ENCODE measurements at regions not wholly inside any gene's neighbourhood (a gene's known extent, or its start where the extent isn't known, plus 50 kb on each side); places are given as distances from the start of the nearest gene placed in this dataset.

DNA sequence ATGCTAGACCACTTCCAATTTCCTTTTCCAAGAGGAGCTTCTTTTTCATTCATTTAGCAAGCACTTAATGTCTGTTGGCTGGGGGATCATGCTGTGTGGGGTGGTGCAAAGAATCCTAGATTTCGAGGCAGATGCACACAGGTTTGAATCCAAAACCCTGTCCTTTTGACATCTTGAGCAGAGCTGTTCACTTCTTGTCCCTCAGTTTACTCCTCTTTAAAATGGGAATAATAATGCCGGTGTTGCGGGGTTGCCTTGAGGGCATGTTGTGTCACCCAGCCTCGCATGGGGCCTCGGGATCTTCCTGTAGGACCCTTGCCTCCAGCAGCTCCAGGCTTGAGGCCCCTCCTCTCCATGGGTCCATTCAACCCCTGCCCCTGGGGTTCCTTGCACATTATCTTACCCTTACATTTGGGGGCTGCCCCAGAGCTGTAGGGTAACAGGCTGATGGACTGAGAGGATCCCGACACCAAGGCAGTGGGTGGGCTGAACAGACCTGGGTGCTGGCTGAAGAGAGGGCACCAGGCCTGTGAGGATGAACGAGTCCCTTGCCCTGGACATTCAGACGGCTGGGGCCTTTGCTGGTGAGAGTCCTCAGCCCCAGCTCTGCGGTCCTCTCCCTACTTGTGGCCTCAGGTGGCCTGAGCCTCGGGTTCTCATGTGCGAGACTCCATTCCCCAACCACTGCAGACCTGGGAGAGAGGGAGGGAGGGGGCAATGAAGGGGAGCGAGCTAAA lies 145.8 kb downstream of the BARX1 start:
- BruUV-seq (replicated peaks), result no TSS peak
- ChIA-PET POLR2A (ENCODE audit: low non-redundant PET) (no interaction called here), CTCF (no interaction called here)
- H3K36me3 ChIP-seq (ENCODE audit: insufficient read depth, low read length, poor library complexity, severe bottlenecking), result no peaks in the 10 kb centered on the region
- H3K27ac ChIP-seq (ENCODE audit: low read depth, low read length, poor library complexity, severe bottlenecking), result no peak overlapping the region
- no peaks in the 10 kb centered on the region for H3K9me3 ChIP-seq (ENCODE audit: low read depth, low read length, poor library complexity, severe bottlenecking)
- intact Hi-C loops (cut with micrococcal nuclease; ENCODE audit: unreplicated experiment), result no loop called here
- H3K4me1 ChIP-seq (ENCODE audit: insufficient read depth, low read length, poor library complexity, severe bottlenecking), result no peaks in the 10 kb centered on the region
- TF ChIP-seq, protein P1, sequence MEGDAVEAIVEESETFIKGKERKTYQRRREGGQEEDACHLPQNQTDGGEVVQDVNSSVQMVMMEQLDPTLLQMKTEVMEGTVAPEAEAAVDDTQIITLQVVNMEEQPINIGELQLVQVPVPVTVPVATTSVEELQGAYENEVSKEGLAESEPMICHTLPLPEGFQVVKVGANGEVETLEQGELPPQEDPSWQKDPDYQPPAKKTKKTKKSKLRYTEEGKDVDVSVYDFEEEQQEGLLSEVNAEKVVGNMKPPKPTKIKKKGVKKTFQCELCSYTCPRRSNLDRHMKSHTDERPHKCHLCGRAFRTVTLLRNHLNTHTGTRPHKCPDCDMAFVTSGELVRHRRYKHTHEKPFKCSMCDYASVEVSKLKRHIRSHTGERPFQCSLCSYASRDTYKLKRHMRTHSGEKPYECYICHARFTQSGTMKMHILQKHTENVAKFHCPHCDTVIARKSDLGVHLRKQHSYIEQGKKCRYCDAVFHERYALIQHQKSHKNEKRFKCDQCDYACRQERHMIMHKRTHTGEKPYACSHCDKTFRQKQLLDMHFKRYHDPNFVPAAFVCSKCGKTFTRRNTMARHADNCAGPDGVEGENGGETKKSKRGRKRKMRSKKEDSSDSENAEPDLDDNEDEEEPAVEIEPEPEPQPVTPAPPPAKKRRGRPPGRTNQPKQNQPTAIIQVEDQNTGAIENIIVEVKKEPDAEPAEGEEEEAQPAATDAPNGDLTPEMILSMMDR (conservative IDR thresholded peaks at IDR 0.05; ENCODE audit: low read depth, low read length), result no peak
- no peak for TF ChIP-seq EZH2 (IDR thresholded peaks at IDR 0.05; ENCODE audit: borderline replicate concordance, low read depth, low read length, poor library complexity, severe bottlenecking)
- H3K27me3 ChIP-seq (replicated peaks; ENCODE audit: insufficient read depth, low read depth, low read length, poor library complexity), result no peaks in the 10 kb centered on the region
- no peak for DNase-seq (ENCODE audit: low spot score)
- H3K4me3 ChIP-seq (ENCODE audit: low read depth, low read length, poor library complexity, severe bottlenecking), result no peak overlapping the region

DNA sequence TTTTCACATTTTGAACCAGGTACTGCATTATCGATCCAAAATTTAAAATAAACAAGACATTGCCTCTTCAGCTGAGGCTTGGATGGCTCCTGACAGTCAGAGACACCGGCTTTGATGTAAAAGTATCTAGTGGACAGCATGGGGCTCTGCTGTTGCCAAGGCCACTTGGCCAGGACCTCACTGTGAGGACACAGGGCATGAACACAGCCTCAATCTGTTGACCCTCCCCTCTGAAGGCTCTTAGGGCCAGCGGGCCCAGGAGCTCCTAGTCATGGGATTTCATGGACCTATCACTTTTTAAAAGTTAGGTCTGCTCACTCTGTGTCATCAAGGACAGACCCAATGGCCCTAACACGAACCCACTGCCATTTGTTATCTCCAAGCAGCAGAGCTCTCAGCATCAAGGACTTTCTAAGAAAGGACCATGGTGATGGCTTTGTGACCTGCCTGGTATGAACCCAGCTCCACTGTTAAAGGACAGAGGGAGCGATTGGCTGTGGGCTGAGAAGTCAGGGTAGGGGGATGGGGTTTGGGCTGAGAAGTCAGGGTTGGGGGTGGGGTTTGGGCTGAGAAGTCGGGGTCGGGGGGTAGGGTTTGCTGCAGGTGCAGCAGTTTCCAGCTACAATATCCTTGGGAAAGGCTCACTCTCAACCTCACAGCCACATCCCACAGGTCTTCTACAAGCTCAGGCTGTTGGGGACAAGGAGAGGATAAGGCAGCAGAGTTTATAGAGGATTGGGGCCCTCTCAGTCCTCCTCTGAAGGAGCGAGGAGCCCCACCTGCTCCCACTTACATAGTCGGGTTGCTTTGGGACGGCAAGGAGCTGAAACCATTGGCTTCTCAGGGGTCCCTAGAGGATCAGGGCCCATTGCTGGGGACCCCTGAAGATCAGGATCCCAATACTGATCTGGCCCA lies 146.8 kb downstream of the BARX1 start:
- no peaks in the 10 kb centered on the region for H3K36me3 ChIP-seq (ENCODE audit: insufficient read depth, low read length, poor library complexity, severe bottlenecking)
- TF ChIP-seq, protein P1 (conservative IDR thresholded peaks at IDR 0.05; ENCODE audit: low read depth, low read length), result no peak
- TF ChIP-seq EZH2 (IDR thresholded peaks at IDR 0.05; ENCODE audit: borderline replicate concordance, low read depth, low read length, poor library complexity, severe bottlenecking), result no peak
- H3K4me3 ChIP-seq (ENCODE audit: low read depth, low read length, poor library complexity, severe bottlenecking), result no peak overlapping the region
- H3K4me1 ChIP-seq (ENCODE audit: insufficient read depth, low read length, poor library complexity, severe bottlenecking), result no peaks in the 10 kb centered on the region
- ChIA-PET CTCF (no interaction called here), POLR2A (ENCODE audit: low non-redundant PET) (no interaction called here)
- H3K9me3 ChIP-seq (ENCODE audit: low read depth, low read length, poor library complexity, severe bottlenecking), result no peaks in the 10 kb centered on the region
- H3K27ac ChIP-seq (ENCODE audit: low read depth, low read length, poor library complexity, severe bottlenecking), result no peak overlapping the region
- no peak for DNase-seq (ENCODE audit: low spot score)
- no TSS peak for BruUV-seq (replicated peaks)
- intact Hi-C loops (cut with micrococcal nuclease; ENCODE audit: unreplicated experiment), result no loop called here
- no peaks in the 10 kb centered on the region for H3K27me3 ChIP-seq (replicated peaks; ENCODE audit: insufficient read depth, low read depth, low read length, poor library complexity)

DNA sequence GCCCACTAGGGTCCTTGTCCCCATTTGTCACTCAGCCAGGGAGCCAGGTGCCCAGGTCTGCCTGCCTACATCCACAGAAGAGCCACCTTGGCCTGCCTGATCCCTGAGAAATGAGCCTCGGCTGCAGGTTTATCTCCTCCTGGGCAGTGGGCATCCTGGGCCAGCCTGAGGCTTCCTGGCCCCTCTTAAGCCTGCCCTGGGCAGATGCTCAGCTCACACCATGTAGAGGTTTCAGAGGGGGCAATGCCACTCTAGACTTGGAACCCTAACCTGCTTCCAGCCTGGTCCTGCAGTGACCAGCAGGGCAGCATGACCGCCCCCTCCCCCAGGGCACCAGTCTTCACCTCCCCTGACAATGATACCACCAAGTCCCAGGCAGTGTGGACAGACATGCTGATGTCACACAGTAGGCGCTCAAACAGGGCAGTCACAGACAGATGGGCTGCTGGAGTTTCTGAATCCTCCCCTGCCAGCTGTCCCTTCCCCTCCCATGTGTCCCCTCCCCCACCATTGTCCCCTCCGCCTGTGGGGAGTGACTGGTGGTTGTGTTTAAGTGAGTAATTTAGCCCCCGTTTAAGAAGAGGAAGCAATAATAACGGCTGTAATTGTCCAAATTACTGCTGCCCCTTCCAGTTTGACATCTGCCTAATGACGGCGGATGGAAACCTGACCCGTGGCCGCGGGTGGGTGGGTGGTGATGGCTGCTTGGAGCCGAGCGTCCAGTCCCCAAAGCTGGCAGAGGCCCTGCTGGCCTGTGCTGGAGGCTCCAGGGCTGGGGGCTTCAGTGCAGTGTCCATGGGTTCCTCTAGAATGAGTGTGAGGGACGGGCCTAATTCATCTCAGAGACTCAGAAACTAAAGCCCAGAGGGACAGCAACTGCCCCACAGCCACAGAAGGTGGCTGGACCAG lies 147.7 kb downstream of the BARX1 start:
- H3K4me3 ChIP-seq (ENCODE audit: low read depth, low read length, poor library complexity, severe bottlenecking), result no peak overlapping the region
- intact Hi-C loops (cut with micrococcal nuclease; ENCODE audit: unreplicated experiment), result no loop called here
- no peaks in the 10 kb centered on the region for H3K27me3 ChIP-seq (replicated peaks; ENCODE audit: insufficient read depth, low read depth, low read length, poor library complexity)
- H3K9me3 ChIP-seq (ENCODE audit: low read depth, low read length, poor library complexity, severe bottlenecking), result no peaks in the 10 kb centered on the region
- CTCF ChIA-PET, result no interaction called here
- DNase-seq (ENCODE audit: low spot score), result no peak
- TF ChIP-seq, protein P1 (conservative IDR thresholded peaks at IDR 0.05; ENCODE audit: low read depth, low read length), result no peak
- TF ChIP-seq EZH2 (IDR thresholded peaks at IDR 0.05; ENCODE audit: borderline replicate concordance, low read depth, low read length, poor library complexity, severe bottlenecking), result no peak
- no peaks in the 10 kb centered on the region for H3K36me3 ChIP-seq (ENCODE audit: insufficient read depth, low read length, poor library complexity, severe bottlenecking)
- POLR2A ChIA-PET (ENCODE audit: low non-redundant PET), result no interaction called here
- no TSS peak for BruUV-seq (replicated peaks)
- no peaks in the 10 kb centered on the region for H3K4me1 ChIP-seq (ENCODE audit: insufficient read depth, low read length, poor library complexity, severe bottlenecking)
- no peak overlapping the region for H3K27ac ChIP-seq (ENCODE audit: low read depth, low read length, poor library complexity, severe bottlenecking)

Measured in A673 (cell line).